SK-N-SH (cell line): ENCODE measurements at regions not wholly inside any gene's neighbourhood (a gene's known extent, or its start where the extent isn't known, plus 50 kb on each side); places are given as distances from the start of the nearest gene placed in this dataset.
"Not testable (repeated sequence)": the region's sequence is repeated elsewhere in the genome, so short reads cannot be mapped to it uniquely, and the experiment has no call there.

Source experiments
- CTCF ChIA-PET: fragments of 300-600, 350-600 bp; formaldehyde crosslinking; extraction: SDS; loops from one replicate; lab custom pipeline; 2021; lab: Yijun Ruan, JAX
- POLR2A ChIA-PET: fragments of 350-600 bp; sonication (Branson Sonifier 250); formaldehyde crosslinking; extraction: SDS; loops from one replicate; lab custom pipeline; 2020; ENCODE audit warnings: antibody characterized with exemption, inconsistent platforms; lab: Yijun Ruan, JAX
- DNase-seq: peaks from one replicate; pipeline ENCODE4 v3.0.0; 2012
- H2AFZ ChIP-seq: fragments of 200-600 bp; sonication (generic); 2 replicates; pipeline ENCODE4 v1.8.1; 2016; ENCODE audit warnings: antibody characterized with exemption, mild to moderate bottlenecking, low read depth
- H3F3A ChIP-seq: fragments of 200-600 bp; sonication (generic); replicated peaks from 2 replicates; pipeline ENCODE3; 2016; ENCODE audit warnings: antibody characterized with exemption, mild to moderate bottlenecking; ENCODE audit not compliant: insufficient read depth
- H3K27ac ChIP-seq, 2 experiments: fragments of 200-500 bp in 1 of 2; fragments of 200-600 bp in 1 of 2; sonication (Bioruptor generic) in 1 of 2; sonication (generic), shearing (Covaris generic) in 1 of 2; 2 replicates each; pipeline versions ENCODE4 v1.5.1 to v1.6.1; 2014 to 2016; ENCODE audit warnings: low read depth in 2 of 2, inconsistent platforms in 1 of 2, low read length in 1 of 2, mild to moderate bottlenecking in 1 of 2, mixed read lengths in 1 of 2
- H3K27me3 ChIP-seq: fragments of 200-600 bp; sonication (generic), shearing (Covaris generic); 2 replicates; pipeline ENCODE4 v1.6.1; 2016; ENCODE audit warnings: mixed run types; ENCODE audit not compliant: insufficient read depth
- H3K36me3 ChIP-seq, 2 experiments: fragments of 200-500 bp in 1 of 2; fragments of 200-600 bp in 1 of 2; sonication (Bioruptor generic) in 1 of 2; sonication (generic) in 1 of 2; replicated peaks in 1 of 2; 2 replicates each; pipeline versions ENCODE3 to v1.5.1; 2014 to 2016; ENCODE audit warnings: low read length in 1 of 2, mild to moderate bottlenecking in 1 of 2; ENCODE audit not compliant: insufficient read depth in 2 of 2, control insufficient read depth in 1 of 2
- H3K4me1 ChIP-seq, 2 experiments: fragments of 200-500 bp in 1 of 2; fragments of 200-600 bp in 1 of 2; sonication (Bioruptor generic) in 1 of 2; sonication (generic), shearing (Covaris generic) in 1 of 2; 2 replicates each; pipeline versions ENCODE4 v1.5.1 to v1.6.1; 2014 to 2016; ENCODE audit warnings: low read depth in 1 of 2, low read length in 1 of 2, mixed run types in 1 of 2; ENCODE audit not compliant: insufficient read depth in 2 of 2, control insufficient read depth in 1 of 2
- H3K4me2 ChIP-seq: fragments of 200-600 bp; sonication (generic), shearing (Covaris generic); 2 replicates; pipeline ENCODE4 v1.6.1; 2017; ENCODE audit warnings: mixed run types
- H3K4me3 ChIP-seq, 2 experiments: fragments of 200-500 bp in 1 of 2; fragments of 200-600 bp in 1 of 2; sonication (Bioruptor generic) in 1 of 2; sonication (generic), shearing (Covaris generic) in 1 of 2; 2 replicates each; pipeline versions ENCODE4 v1.5.1 to v1.8.1; 2014 to 2016; ENCODE audit warnings: low read depth in 2 of 2, inconsistent platforms in 1 of 2, low read length in 1 of 2, mild to moderate bottlenecking in 1 of 2, mixed read lengths in 1 of 2, moderate library complexity in 1 of 2
- H3K79me2 ChIP-seq: fragments of 200-600 bp; sonication (generic); 2 replicates; pipeline ENCODE4 v1.8.1; 2017; ENCODE audit warnings: mild to moderate bottlenecking; ENCODE audit not compliant: insufficient read depth
- H3K9ac ChIP-seq: fragments of 200-600 bp; sonication (generic); 2 replicates; pipeline ENCODE4 v1.6.1; 2017; ENCODE audit warnings: mixed run types
- H3K9me2 ChIP-seq: fragments of 200-600 bp; sonication (generic); 2 replicates; pipeline ENCODE4 v1.6.1; 2017; ENCODE audit warnings: mixed run types
- H3K9me3 ChIP-seq: fragments of 200-600 bp; sonication (generic); 2 replicates; pipeline ENCODE4 v1.6.1; 2017; ENCODE audit warnings: mixed run types, mild to moderate bottlenecking, moderate library complexity
- H4K20me1 ChIP-seq: fragments of 200-600 bp; sonication (generic); 2 replicates; pipeline ENCODE4 v1.6.1; 2017; ENCODE audit warnings: mild to moderate bottlenecking, mixed run types; ENCODE audit not compliant: insufficient read depth
- ELF1 ChIP-seq: IDR thresholded peaks from 2 replicates; pipeline ENCODE4 v1.4.0; 2012
- EP300 ChIP-seq, 2 experiments: IDR thresholded peaks; 2 replicates each; pipeline versions ENCODE4 v1.4.0 to v1.6.1; 2012; ENCODE audit warnings: borderline replicate concordance in 1 of 2, low read depth in 1 of 2, low read length in 1 of 2
- FOSL2 ChIP-seq: IDR thresholded peaks from 2 replicates; pipeline ENCODE4 v1.4.0; 2012; ENCODE audit warnings: low read depth, mild to moderate bottlenecking, moderate library complexity, borderline replicate concordance
- GABPA ChIP-seq: IDR thresholded peaks from 2 replicates; pipeline ENCODE4 v1.4.0; 2012; ENCODE audit warnings: low read depth, mild to moderate bottlenecking
- NFIC ChIP-seq: IDR thresholded peaks from 2 replicates; pipeline ENCODE4 v1.4.0; 2012; ENCODE audit warnings: borderline replicate concordance
- RCOR1 ChIP-seq: fragments of 150-350 bp; IDR thresholded peaks from 2 replicates; pipeline ENCODE4 v1.6.1; 2017; ENCODE audit warnings: antibody characterized with exemption, low read length
- WGBS: methylation state at CpG from one replicate; pipeline ENCODE4 v1.1.6; 2017; ENCODE audit warnings: low lambda C conversion rate; 5-methylcytosine and 5-hydroxymethylcytosine counted together
- small RNA-seq, 7 experiments: library from RNA; depleted of rRNA; stranded (forward); fragments of <200 nt; gene quantifications; one replicate each; pipeline ENCODE3, GENCODE V24; 2012
- TF ChIP-seq, protein P1 (sequence below): fragments of 150-350 bp; IDR thresholded peaks from 2 replicates; pipeline ENCODE4 v1.6.1; 2017; ENCODE audit warnings: antibody characterized with exemption, low read length, low read depth, borderline replicate concordance

DNA sequence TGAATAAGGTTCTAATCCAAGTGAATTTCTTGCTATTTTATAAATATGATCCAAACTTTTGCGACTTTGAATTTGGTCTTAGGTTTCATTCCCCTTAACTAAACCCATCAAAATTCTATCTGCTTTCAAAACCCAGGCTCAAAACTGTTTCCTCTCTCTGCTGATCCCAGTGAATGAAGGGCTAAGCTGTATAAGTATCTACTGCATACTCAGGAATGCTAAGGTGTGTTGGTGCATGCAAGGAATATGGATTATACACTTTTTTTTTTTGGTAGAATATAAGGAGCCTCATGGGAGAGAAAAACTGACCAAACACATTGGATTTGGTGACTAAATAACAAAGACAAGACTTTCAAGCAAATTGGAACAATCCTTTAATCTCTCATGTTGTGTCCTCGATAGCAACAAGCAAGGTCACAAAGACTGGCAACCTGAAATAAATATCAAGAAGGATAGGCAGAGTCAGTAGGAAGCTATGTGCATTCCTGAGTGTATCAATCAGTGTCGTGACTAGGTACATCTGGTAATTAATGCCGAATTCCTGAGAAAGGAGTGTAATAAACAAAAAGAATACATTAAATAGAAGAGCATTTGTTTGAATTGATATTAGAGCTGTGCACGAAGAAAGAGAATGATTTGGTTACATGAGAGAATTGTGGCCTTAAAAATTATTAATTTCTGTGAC is 74.3 kb upstream of the KCTD8 start:
- Histone ChIP-seq H3K27ac (no peak overlapping the region), H3K4me3 (no peak overlapping the region), H3K4me1 (no peaks in the 10 kb centered on the region), H3F3A (no peaks in the 10 kb centered on the region), H2AFZ (no peak overlapping the region), H3K9ac (no peak overlapping the region), H3K79me2 (no peaks in the 10 kb centered on the region), H3K36me3 (no peaks in the 10 kb centered on the region), H3K9me2 (no peaks in the 10 kb centered on the region), H3K27me3 (no peaks in the 10 kb centered on the region)
- WGBS: 0% methylated on average over 5 of the region's 5 CpGs
- no peak for DNase-seq
- CTCF ChIA-PET: no interaction called here
- TF ChIP-seq GABPA (no peak), ELF1 (no peak), RCOR1 (no peak), EP300 (IDR thresholded peaks at IDR 0.05; ENCODE audit: borderline replicate concordance in 1 of 2, low read depth in 1 of 2, low read length in 1 of 2) (no peak), FOSL2 (no peak), NFIC (no peak)
- TF ChIP-seq, protein P1, sequence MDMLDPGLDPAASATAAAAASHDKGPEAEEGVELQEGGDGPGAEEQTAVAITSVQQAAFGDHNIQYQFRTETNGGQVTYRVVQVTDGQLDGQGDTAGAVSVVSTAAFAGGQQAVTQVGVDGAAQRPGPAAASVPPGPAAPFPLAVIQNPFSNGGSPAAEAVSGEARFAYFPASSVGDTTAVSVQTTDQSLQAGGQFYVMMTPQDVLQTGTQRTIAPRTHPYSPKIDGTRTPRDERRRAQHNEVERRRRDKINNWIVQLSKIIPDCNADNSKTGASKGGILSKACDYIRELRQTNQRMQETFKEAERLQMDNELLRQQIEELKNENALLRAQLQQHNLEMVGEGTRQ: no peak
- TF ChIP-seq, all 33 proteins: peak for 0
- no peaks in the 10 kb centered on the region for H4K20me1 ChIP-seq
- no peak overlapping the region for H3K4me2 ChIP-seq
- no peaks in the 10 kb centered on the region for H3K9me3 ChIP-seq
- POLR2A ChIA-PET: no interaction called here

DNA sequence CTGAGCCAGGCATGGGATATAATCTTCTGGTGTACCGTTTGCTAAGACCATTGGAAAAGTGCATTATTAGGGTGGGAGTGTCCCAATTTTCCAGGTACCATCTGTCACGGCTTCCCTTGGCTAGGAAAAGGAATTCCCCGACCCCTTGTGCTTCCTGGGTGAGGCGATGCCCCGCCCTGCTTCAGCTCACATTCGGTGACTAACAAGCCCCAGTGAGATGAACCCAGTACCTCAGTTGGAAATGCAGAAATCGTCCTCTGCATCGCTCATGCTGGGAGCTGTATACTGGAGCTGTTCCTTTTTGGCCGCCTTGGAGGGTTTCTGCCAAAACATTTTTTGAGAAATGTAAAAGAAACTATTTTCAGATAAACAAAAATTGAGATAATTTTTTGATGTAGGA is 53.6 kb upstream of the KCTD8 start:
- H2AFZ ChIP-seq, H3K27me3 ChIP-seq, H3K9me2 ChIP-seq, H3K27ac ChIP-seq, H3F3A ChIP-seq, H3K36me3 ChIP-seq, H4K20me1 ChIP-seq, POLR2A ChIA-PET, H3K9ac ChIP-seq, H3K4me2 ChIP-seq, H3K79me2 ChIP-seq, H3K4me1 ChIP-seq, H3K4me3 ChIP-seq, H3K9me3 ChIP-seq, CTCF ChIA-PET, DNase-seq: not testable (repeated sequence)
- WGBS: 8% methylated on average over 9 of the region's 9 CpGs

Small RNA genes lying in the stretch of these regions (small RNA-seq; reads per million reads assigned to genes)
- 0 reads per million in 7 experiments for gene AC093852.1
